ENCODE measurements at regions not wholly inside any gene's neighbourhood (a gene's known extent, or its start where the extent isn't known, plus 50 kb on each side); places are given as distances from the start of the nearest gene placed in this dataset.

DNA sequence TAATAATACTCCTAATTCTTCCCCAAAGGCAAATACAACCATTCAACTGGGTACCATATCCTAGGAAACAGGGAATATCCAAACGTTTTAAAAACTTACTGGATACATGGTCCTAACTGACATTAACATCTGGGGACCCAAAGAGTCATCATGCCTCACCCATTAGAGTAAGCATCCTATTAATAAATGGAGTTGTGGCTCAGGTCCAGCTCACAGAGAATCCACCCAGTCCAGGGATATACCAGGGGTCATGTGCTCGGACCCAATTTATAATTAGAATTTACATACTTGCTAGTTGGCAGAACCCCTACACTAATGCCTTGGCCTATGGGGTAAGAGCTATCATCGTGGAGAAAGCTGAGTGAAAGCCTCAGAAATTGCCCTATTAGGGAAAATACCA, 670.0 kb downstream of the XPNPEP1 start:
- no peaks in the 10 kb centered on the region for H3K36me3 ChIP-seq (ENCODE audit: control insufficient read depth in 4 of 4, insufficient read depth in 3 of 4, low read depth in 1 of 4, low read length in 3 of 4)
- TF ChIP-seq, protein P1, sequence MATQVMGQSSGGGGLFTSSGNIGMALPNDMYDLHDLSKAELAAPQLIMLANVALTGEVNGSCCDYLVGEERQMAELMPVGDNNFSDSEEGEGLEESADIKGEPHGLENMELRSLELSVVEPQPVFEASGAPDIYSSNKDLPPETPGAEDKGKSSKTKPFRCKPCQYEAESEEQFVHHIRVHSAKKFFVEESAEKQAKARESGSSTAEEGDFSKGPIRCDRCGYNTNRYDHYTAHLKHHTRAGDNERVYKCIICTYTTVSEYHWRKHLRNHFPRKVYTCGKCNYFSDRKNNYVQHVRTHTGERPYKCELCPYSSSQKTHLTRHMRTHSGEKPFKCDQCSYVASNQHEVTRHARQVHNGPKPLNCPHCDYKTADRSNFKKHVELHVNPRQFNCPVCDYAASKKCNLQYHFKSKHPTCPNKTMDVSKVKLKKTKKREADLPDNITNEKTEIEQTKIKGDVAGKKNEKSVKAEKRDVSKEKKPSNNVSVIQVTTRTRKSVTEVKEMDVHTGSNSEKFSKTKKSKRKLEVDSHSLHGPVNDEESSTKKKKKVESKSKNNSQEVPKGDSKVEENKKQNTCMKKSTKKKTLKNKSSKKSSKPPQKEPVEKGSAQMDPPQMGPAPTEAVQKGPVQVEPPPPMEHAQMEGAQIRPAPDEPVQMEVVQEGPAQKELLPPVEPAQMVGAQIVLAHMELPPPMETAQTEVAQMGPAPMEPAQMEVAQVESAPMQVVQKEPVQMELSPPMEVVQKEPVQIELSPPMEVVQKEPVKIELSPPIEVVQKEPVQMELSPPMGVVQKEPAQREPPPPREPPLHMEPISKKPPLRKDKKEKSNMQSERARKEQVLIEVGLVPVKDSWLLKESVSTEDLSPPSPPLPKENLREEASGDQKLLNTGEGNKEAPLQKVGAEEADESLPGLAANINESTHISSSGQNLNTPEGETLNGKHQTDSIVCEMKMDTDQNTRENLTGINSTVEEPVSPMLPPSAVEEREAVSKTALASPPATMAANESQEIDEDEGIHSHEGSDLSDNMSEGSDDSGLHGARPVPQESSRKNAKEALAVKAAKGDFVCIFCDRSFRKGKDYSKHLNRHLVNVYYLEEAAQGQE (IDR thresholded peaks at IDR 0.05), result no peak
- TF ChIP-seq, protein P2, sequence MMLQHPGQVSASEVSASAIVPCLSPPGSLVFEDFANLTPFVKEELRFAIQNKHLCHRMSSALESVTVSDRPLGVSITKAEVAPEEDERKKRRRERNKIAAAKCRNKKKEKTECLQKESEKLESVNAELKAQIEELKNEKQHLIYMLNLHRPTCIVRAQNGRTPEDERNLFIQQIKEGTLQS (IDR thresholded peaks at IDR 0.05), result no peak
- TF ChIP-seq SP1 (IDR thresholded peaks at IDR 0.05) (no peak), HNF4A (conservative IDR thresholded peaks at IDR 0.05) (no peak), GABPA (IDR thresholded peaks at IDR 0.05 in 1 of 2, conservative IDR thresholded peaks at IDR 0.05 in 1 of 2) (no peak), FOXA1 (IDR thresholded peaks at IDR 0.05) (no peak), EGR1 (IDR thresholded peaks at IDR 0.05; ENCODE audit: low read depth in 2 of 2) (no peak), RAD21 (IDR thresholded peaks at IDR 0.05) (no peak)
- TF ChIP-seq, protein P3, sequence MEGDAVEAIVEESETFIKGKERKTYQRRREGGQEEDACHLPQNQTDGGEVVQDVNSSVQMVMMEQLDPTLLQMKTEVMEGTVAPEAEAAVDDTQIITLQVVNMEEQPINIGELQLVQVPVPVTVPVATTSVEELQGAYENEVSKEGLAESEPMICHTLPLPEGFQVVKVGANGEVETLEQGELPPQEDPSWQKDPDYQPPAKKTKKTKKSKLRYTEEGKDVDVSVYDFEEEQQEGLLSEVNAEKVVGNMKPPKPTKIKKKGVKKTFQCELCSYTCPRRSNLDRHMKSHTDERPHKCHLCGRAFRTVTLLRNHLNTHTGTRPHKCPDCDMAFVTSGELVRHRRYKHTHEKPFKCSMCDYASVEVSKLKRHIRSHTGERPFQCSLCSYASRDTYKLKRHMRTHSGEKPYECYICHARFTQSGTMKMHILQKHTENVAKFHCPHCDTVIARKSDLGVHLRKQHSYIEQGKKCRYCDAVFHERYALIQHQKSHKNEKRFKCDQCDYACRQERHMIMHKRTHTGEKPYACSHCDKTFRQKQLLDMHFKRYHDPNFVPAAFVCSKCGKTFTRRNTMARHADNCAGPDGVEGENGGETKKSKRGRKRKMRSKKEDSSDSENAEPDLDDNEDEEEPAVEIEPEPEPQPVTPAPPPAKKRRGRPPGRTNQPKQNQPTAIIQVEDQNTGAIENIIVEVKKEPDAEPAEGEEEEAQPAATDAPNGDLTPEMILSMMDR (IDR thresholded peaks at IDR 0.05; ENCODE audit: low read depth, low read length, missing input control), result no peak
- TF ChIP-seq, protein P4, sequence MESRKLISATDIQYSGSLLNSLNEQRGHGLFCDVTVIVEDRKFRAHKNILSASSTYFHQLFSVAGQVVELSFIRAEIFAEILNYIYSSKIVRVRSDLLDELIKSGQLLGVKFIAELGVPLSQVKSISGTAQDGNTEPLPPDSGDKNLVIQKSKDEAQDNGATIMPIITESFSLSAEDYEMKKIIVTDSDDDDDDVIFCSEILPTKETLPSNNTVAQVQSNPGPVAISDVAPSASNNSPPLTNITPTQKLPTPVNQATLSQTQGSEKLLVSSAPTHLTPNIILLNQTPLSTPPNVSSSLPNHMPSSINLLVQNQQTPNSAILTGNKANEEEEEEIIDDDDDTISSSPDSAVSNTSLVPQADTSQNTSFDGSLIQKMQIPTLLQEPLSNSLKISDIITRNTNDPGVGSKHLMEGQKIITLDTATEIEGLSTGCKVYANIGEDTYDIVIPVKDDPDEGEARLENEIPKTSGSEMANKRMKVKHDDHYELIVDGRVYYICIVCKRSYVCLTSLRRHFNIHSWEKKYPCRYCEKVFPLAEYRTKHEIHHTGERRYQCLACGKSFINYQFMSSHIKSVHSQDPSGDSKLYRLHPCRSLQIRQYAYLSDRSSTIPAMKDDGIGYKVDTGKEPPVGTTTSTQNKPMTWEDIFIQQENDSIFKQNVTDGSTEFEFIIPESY (IDR thresholded peaks at IDR 0.05), result no peak
- H3K9ac ChIP-seq (ENCODE audit: low read depth in 1 of 2, low read length in 2 of 2), result no peak overlapping the region
- WGBS, result 71% methylated on average over 3 of the region's 3 CpGs
- no peak overlapping the region for H3K4me3 ChIP-seq (ENCODE audit: low read depth in 1 of 3, low read length in 3 of 3)
- H3K9me3 ChIP-seq (ENCODE audit: control insufficient read depth in 4 of 4, low read length in 3 of 4), result no peaks in the 10 kb centered on the region
- H3K4me1 ChIP-seq (ENCODE audit: control insufficient read depth in 4 of 4, insufficient read depth in 4 of 4, low read length in 3 of 4), result no peaks in the 10 kb centered on the region
- H3K27ac ChIP-seq (ENCODE audit: low read depth in 1 of 2, low read length in 2 of 2), result no peak overlapping the region
- H3K27me3 ChIP-seq (ENCODE audit: control insufficient read depth in 4 of 4, insufficient read depth in 4 of 4, low read length in 3 of 4), result no peaks in the 10 kb centered on the region
- DNase-seq (ENCODE audit: low spot score), result no peak

DNA sequence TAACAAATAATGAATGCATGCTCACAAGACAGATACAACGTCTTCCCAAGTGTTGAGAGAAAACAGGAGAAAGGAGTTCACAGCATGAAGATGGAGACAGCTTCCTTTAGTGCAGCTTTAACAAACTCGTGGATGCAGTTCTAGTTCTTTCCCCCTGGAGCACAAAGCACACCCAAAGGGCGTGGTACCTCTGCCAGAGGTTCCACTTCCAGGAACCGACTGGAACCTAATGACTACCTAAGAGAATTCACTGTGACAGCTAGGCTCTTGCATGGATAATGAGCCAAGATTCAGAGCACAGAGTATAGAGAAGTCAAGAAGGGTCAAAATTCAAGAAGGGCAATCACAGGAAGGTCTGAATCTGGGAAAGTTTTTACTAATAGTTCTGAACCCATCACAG, 673.2 kb downstream of the XPNPEP1 start:
- Histone ChIP-seq H3K27me3 (ENCODE audit: control insufficient read depth in 4 of 4, insufficient read depth in 4 of 4, low read length in 3 of 4) (no peaks in the 10 kb centered on the region), H3K4me1 (ENCODE audit: control insufficient read depth in 4 of 4, insufficient read depth in 4 of 4, low read length in 3 of 4) (no peaks in the 10 kb centered on the region), H3K36me3 (ENCODE audit: control insufficient read depth in 4 of 4, insufficient read depth in 3 of 4, low read depth in 1 of 4, low read length in 3 of 4) (no peaks in the 10 kb centered on the region), H3K27ac (ENCODE audit: low read depth in 1 of 2, low read length in 2 of 2) (no peak overlapping the region), H3K9ac (ENCODE audit: low read depth in 1 of 2, low read length in 2 of 2) (no peak overlapping the region), H3K4me3 (ENCODE audit: low read depth in 1 of 3, low read length in 3 of 3) (no peak overlapping the region), H3K9me3 (ENCODE audit: control insufficient read depth in 4 of 4, low read length in 3 of 4) (no peaks in the 10 kb centered on the region)
- no peak for DNase-seq (ENCODE audit: low spot score)
- 68% methylated on average over 4 of the region's 4 CpGs for WGBS
- TF ChIP-seq FOXA1 (IDR thresholded peaks at IDR 0.05) (no peak), YY1 (IDR thresholded peaks at IDR 0.05) (no peak), JUND (IDR thresholded peaks at IDR 0.05) (no peak), SP1 (IDR thresholded peaks at IDR 0.05) (no peak), NR2F2 (IDR thresholded peaks at IDR 0.05) (no peak), EGR1 (IDR thresholded peaks at IDR 0.05; ENCODE audit: low read depth in 2 of 2) (no peak), HNF4G (IDR thresholded peaks at IDR 0.05) (no peak), GABPA (IDR thresholded peaks at IDR 0.05 in 1 of 2, conservative IDR thresholded peaks at IDR 0.05 in 1 of 2) (no peak), HNF4A (conservative IDR thresholded peaks at IDR 0.05) (no peak), FOXA2 (IDR thresholded peaks at IDR 0.05) (no peak)
- TF ChIP-seq, protein P5, sequence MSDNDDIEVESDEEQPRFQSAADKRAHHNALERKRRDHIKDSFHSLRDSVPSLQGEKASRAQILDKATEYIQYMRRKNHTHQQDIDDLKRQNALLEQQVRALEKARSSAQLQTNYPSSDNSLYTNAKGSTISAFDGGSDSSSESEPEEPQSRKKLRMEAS (IDR thresholded peaks at IDR 0.05), result no peak
- TF ChIP-seq, protein P3 (IDR thresholded peaks at IDR 0.05; ENCODE audit: low read depth, low read length, missing input control), result no peak
- TF ChIP-seq, protein P2 (IDR thresholded peaks at IDR 0.05), result no peak
- TF ChIP-seq, protein P1 (IDR thresholded peaks at IDR 0.05), result no peak

Measured in liver (tissue), 8 donors.